GM19452 (cell line): ENCODE measurements at regions not wholly inside any gene's neighbourhood (a gene's known extent, or its start where the extent isn't known, plus 50 kb on each side); places are given as distances from the start of the nearest gene placed in this dataset.

Source experiments
- ATAC-seq: cut with Tn5 transposase; IDR thresholded peaks from one replicate; pipeline ENCODE4 v1.9.1; 2021; ENCODE audit not compliant: unreplicated experiment

- no peak for ATAC-seq
Observed at GRCh38 chr6:105482227-105482844, 79.5 kb upstream of the PREP start.

- no peak for ATAC-seq
Observed at GRCh38 chr6:105476978-105477377, 74.1 kb upstream of the PREP start.

- no peak for ATAC-seq
Observed at GRCh38 chr6:105474234-105474633, 71.4 kb upstream of the PREP start.

- ATAC-seq: no peak
Observed at GRCh38 chr6:105469946-105470345, 67.1 kb upstream of the PREP start.

- ATAC-seq: no peak
Observed at GRCh38 chr6:105468850-105469249, 66.0 kb upstream of the PREP start.

GRCh38 chr6:105460860-105461259 lies 58.0 kb upstream of the PREP start:
- ATAC-seq: no peak

- no peak for ATAC-seq
Observed at GRCh38 chr6:105459864-105460263, 57.0 kb upstream of the PREP start.

DNA sequence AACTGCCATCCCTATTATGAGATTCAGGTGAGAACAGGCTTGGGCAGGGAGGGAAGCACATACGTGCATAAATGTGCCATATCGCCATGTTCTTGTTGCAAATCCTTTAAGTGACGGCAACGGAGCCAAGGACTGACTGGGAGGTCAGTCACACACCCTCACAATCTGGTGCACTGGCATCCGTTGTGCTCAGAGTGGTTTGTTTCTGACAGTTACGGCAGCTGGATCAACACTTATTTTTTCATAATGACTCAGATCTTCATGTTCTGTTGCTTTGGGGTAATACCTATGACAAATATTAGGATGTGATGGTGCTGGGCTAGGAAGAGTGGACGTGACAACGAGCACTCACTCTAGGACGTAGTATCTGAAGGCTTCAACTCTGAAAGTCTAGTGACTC lies 56.2 kb upstream of the PREP start:
- ATAC-seq: peak; percentile 96

DNA sequence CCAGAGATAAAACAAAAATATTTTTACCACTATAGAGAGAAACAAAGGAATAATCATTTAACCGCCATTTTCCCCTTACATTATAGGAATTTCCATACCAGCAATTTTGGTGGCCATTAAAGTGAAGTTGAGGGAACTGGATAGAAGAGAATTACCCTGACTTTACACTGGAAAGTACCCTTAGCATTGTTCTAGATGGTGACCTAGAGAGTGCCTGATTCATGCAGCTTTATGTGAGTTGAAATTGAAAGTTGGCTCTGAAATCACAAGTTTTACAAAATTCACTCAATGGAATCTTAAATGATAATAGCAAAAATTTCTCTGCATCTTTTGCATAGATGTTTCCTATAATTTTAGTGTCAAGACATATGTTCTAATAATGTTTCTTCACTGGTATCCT lies 55.7 kb upstream of the PREP start:
- peak; percentile 47 for ATAC-seq

GRCh38 chr6:105458084-105458483 lies 55.2 kb upstream of the PREP start:
- no peak for ATAC-seq

- ATAC-seq: no peak
Observed at GRCh38 chr6:105453968-105454367, 51.1 kb upstream of the PREP start.

GRCh38 chr6:105452924-105453756 lies 50.3 kb upstream of the PREP start:
- no peak for ATAC-seq
